GM13976 (cell line): ENCODE measurements at regions not wholly inside any gene's neighbourhood (a gene's known extent, or its start where the extent isn't known, plus 50 kb on each side); places are given as distances from the start of the nearest gene placed in this dataset.

Experiments used
- DNase-seq: peaks from one replicate; pipeline ENCODE4 v3.0.0; 2012; ENCODE audit warnings: low spot score
- in situ Hi-C: fragments of 300-500 bp; cut with MboI; formaldehyde crosslinking; loops from one replicate; pipeline ENCODE4 v1.12.0; 2022; ENCODE audit warnings: low sequenced_read_pairs, mixed read lengths, inconsistent platforms; ENCODE audit not compliant: unreplicated experiment
- TF ChIP-seq, protein P1 (sequence below): IDR thresholded peaks from 2 replicates; pipeline ENCODE4 v1.5.1; 2012; ENCODE audit warnings: borderline replicate concordance, mild to moderate bottlenecking; ENCODE audit not compliant: insufficient read depth; ENCODE audit errors: extremely low read depth, missing control alignments, control extremely low read depth

DNA sequence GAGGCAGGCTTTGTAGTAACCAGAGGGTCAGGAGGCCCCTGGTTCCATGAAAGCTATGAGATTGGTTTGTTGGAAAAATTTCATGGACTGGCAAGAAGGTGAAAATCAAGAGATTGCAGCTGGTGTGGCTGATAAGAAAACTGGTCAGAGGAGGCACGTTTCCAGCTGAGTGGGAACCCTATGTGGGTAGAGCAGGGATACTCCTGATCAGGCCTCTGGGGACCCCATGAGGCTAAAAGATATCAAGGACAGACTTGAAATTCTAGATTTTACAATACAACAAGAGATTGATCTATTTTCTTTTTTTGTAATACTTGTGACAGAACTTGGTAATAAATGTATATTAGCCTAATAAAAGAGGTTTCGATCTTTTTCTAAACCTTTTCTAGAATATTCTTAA lies 1615.1 kb downstream of the DPP10 start:
- DNase-seq: no peak
- TF ChIP-seq, protein P1, sequence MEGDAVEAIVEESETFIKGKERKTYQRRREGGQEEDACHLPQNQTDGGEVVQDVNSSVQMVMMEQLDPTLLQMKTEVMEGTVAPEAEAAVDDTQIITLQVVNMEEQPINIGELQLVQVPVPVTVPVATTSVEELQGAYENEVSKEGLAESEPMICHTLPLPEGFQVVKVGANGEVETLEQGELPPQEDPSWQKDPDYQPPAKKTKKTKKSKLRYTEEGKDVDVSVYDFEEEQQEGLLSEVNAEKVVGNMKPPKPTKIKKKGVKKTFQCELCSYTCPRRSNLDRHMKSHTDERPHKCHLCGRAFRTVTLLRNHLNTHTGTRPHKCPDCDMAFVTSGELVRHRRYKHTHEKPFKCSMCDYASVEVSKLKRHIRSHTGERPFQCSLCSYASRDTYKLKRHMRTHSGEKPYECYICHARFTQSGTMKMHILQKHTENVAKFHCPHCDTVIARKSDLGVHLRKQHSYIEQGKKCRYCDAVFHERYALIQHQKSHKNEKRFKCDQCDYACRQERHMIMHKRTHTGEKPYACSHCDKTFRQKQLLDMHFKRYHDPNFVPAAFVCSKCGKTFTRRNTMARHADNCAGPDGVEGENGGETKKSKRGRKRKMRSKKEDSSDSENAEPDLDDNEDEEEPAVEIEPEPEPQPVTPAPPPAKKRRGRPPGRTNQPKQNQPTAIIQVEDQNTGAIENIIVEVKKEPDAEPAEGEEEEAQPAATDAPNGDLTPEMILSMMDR: no peak
- in situ Hi-C loops: no loop called here

DNA sequence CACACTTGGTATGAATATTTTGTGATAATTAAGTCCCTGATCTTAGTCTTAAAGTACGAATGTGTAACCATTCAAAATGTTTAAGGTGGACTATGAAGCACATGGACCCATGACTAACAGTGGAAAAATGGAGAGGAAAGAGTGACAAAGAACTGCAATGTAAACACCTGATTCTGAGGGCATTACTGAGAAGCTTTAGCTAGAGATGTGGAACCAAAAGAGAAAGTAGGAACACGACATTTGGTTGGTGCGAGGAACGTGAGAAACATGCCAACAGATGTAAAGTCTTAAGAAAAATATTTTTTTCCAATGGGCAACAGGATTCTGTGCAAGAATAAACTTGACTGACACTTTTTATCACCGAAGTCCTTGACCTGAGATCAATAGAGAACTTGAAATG lies 1618.6 kb downstream of the DPP10 start:
- TF ChIP-seq, protein P1: no peak
- DNase-seq: no peak
- in situ Hi-C loops: no loop called here

DNA sequence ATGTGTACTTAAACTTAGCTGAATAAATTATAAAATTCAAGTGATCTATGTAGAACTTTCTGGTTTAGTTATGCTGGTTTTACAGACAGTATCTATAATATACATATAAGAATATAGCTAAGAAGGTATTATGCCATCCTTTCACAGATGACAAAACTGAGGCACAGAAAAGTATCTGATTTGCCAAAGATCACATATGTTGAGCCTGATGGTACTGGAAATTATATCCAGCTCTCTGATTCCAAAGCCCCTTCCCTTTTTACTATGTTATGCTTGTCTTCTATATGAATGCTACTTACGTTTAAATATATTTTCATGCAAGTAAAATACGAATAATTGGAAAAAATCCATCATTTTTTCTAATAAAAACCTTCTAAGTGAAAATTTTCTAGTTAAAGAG lies 1631.3 kb downstream of the DPP10 start:
- no peak for DNase-seq
- in situ Hi-C loops: no loop called here
- TF ChIP-seq, protein P1: no peak

DNA sequence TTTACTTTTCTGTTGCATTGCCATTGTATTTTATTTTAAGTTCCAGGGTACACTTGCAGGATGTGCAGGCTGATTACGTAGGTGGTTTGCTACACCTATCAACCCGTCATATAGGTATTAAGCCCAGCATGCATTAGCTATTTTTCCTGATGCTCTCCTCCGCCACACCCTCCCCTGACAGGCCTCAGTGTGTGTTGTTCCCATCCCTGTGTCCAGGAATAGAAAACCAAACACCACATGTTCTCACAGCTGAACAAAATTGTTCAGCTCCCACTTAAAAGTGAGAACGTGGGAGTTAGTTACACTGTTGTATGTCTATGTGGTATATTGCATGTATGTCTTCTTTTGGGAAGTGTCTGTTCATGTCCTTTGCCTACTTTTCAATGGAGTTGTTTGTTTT lies 1631.7 kb downstream of the DPP10 start:
- no peak for DNase-seq
- TF ChIP-seq, protein P1: no peak
- in situ Hi-C loops: no loop called here

DNA sequence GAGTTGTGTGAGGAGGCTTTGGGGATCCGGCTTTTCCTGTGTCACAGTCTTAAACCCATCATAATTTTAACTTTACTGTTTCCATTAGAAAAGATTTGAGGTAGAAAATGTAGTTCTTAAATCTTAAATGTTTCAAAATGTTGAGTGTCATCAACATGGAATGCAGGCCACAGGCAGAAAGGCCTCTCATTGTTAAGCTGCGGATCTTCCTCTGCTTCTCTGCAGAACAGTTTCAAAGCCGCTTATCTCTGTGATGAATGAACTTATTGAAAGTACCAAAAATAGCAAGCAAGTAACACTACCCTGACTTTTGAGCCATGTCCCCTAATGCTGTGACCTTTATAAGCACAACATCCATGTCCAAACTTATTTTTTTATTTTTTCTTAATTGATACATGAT lies 1645.8 kb downstream of the DPP10 start:
- in situ Hi-C loops: no loop called here
- TF ChIP-seq, protein P1: no peak
- DNase-seq: no peak

DNA sequence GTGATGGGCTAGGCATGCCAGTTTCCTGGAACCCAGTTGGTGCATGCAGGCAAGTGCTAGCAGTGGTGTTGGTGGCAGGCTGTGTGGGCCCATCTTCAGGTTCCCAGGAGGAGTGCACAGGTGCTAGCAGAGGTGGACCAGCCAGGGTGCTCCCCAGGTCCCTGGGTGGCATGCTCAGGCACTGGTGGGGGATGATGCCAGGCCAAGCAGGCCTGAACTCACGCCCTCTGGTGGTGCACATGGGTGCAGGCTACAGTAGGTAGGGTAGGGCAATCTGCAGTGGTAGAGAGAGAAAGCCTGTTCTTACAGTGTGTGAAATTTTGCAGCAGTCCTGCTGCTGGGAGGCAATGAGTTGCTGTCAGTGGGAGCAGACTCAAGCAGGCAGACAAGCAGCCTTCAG lies 1651.8 kb downstream of the DPP10 start:
- DNase-seq: no peak
- in situ Hi-C loops: no loop called here
- TF ChIP-seq, protein P1: no peak

DNA sequence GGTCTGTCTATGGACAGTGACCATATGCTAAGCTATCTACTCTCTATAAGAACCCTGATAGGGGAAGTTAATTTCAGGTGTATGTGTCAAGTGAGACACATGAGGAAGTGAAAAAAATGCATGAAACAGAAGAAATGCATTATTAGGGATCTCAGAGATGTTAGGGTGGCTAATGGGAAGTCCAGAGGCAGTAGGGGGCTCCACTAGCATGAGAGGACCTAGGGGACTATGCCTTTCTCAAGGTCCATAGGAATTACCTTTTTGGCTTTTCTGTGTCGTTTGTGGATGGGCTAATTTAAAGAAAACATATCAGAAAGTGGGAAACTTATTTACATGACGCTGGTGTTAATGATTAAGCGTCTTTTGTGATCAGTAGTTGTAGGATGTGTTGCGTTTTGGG lies 1653.2 kb downstream of the DPP10 start:
- no peak for DNase-seq
- in situ Hi-C loops: no loop called here
- TF ChIP-seq, protein P1: no peak
